Natural killer cell (primary cell): ENCODE measurements at regions not wholly inside any gene's neighbourhood (a gene's known extent, or its start where the extent isn't known, plus 50 kb on each side); places are given as distances from the start of the nearest gene placed in this dataset.

ENCODE experiments used
- ATAC-seq, 3 donors: fragments of 150-1000 bp in 2 of 3; fragments of 200-7000 bp in 1 of 3; cut with Tn5 transposase; 1 replicate in 1 of 3; 2 replicates in 2 of 3; pipeline ENCODE4 v1.10.0; 2021; ENCODE audit warnings: mild to moderate bottlenecking in 2 of 3, moderate library complexity in 2 of 3
- DNase-seq, 2 donors: peaks; one replicate each; pipeline versions ENCODE4 v3.0.0 to v3.0.0-alpha.2; 2013 to 2021; ENCODE audit warnings: mixed read lengths in 1 of 2
- H3K27ac ChIP-seq: one replicate; pipeline ENCODE4 v1.5.1; 2013; ENCODE audit warnings: mild to moderate bottlenecking, low read length
- H3K27me3 ChIP-seq: one replicate; pipeline ENCODE4 v1.6.1; 2013; ENCODE audit warnings: low read length; ENCODE audit not compliant: control insufficient read depth, insufficient read depth
- H3K36me3 ChIP-seq: one replicate; pipeline ENCODE4 v1.6.1; 2013; ENCODE audit warnings: low read length; ENCODE audit not compliant: control insufficient read depth, insufficient read depth
- H3K4me1 ChIP-seq: one replicate; pipeline ENCODE4 v1.6.1; 2013; ENCODE audit warnings: low read length; ENCODE audit not compliant: control insufficient read depth, insufficient read depth
- H3K4me3 ChIP-seq: one replicate; pipeline ENCODE4 v1.5.1; 2013; ENCODE audit warnings: low read length
- H3K9me3 ChIP-seq: one replicate; pipeline ENCODE4 v1.6.1; 2013; ENCODE audit warnings: low read length; ENCODE audit not compliant: control insufficient read depth, insufficient read depth
- H3K27ac Mint-ChIP-seq, 2 donors: one replicate each; pipeline ENCODE4 v1.8.0; 2022; ENCODE audit warnings: mild to moderate bottlenecking in 2 of 2, mixed read lengths in 2 of 2, moderate library complexity in 1 of 2
- H3K27me3 Mint-ChIP-seq, 2 donors: one replicate each; pipeline ENCODE4 v1.8.0; 2022; ENCODE audit warnings: low read depth in 2 of 2, mixed read lengths in 2 of 2
- H3K36me3 Mint-ChIP-seq: one replicate; pipeline ENCODE4 v1.8.0; 2022; ENCODE audit warnings: mixed read lengths
- H3K4me1 Mint-ChIP-seq, 2 donors: one replicate each; pipeline ENCODE4 v1.8.0; 2022; ENCODE audit warnings: mixed read lengths in 2 of 2
- H3K4me3 Mint-ChIP-seq: one replicate; pipeline ENCODE4 v1.8.0; 2022; ENCODE audit warnings: mild to moderate bottlenecking, moderate library complexity, mixed read lengths
- H3K9me3 Mint-ChIP-seq, 2 donors: one replicate each; pipeline ENCODE4 v1.8.0; 2022; ENCODE audit warnings: mixed read lengths in 2 of 2
- CTCF ChIP-seq: fragments of 200-600 bp; IDR thresholded peaks from one replicate; pipeline ENCODE4 v1.8.0; 2022; ENCODE audit warnings: antibody characterized with exemption
- WGBS: methylation state at CpG from one replicate; pipeline ENCODE4 v1.1.7; 2013; ENCODE audit warnings: missing lambda C conversion rate; ENCODE audit not compliant: insufficient coverage; 5-methylcytosine and 5-hydroxymethylcytosine counted together
- intact Hi-C: fragments of 100-400 bp; cut with micrococcal nuclease; formaldehyde crosslinking; loops from one replicate; pipeline ENCODE4 v1.14.2; 2022

GRCh38 chr20:48426630-48427029, 401.2 kb downstream of the PREX1 start:
- ATAC-seq, result no peak
- H3K4me3 ChIP-seq, result no peak overlapping the region
- peaks cover 3 to 7% of the 10 kb centered on the region in 2 donors for H3K9me3 Mint-ChIP-seq
- H3K4me1 ChIP-seq, result peaks cover under 1% of the 10 kb centered on the region
- H3K9me3 ChIP-seq, result peaks cover under 1% of the 10 kb centered on the region
- no peak for DNase-seq
- WGBS, result 50% methylated on average over 1 of the region's 1 CpG
- H3K36me3 Mint-ChIP-seq, result no peaks in the 10 kb centered on the region
- H3K27me3 Mint-ChIP-seq, result peaks cover 9 to 12% of the 10 kb centered on the region in 2 donors
- intact Hi-C loops, result no loop called here
- H3K27me3 ChIP-seq, result no peaks in the 10 kb centered on the region
- TF ChIP-seq CTCF, result no peak
- H3K4me3 Mint-ChIP-seq, result no peak overlapping the region
- H3K27ac ChIP-seq, result no peak overlapping the region
- peaks cover 9 to 10% of the 10 kb centered on the region in 2 donors for H3K4me1 Mint-ChIP-seq
- no peak overlapping the region for H3K27ac Mint-ChIP-seq
- H3K36me3 ChIP-seq, result no peaks in the 10 kb centered on the region

GRCh38 chr20:48425817-48426612, 401.8 kb downstream of the PREX1 start:
- Histone ChIP-seq H3K36me3 (no peaks in the 10 kb centered on the region), H3K4me1 (no peaks in the 10 kb centered on the region), H3K27me3 (no peaks in the 10 kb centered on the region), H3K27ac (no peak overlapping the region), H3K9me3 (no peaks in the 10 kb centered on the region), H3K4me3 (no peak overlapping the region)
- no peak for TF ChIP-seq CTCF
- 68% methylated on average over 8 of the region's 9 CpGs for WGBS
- no peak overlapping the region for H3K4me3 Mint-ChIP-seq
- no peak overlapping the region for H3K27ac Mint-ChIP-seq
- no peak for DNase-seq
- peaks cover 9 to 10% of the 10 kb centered on the region in 2 donors for H3K27me3 Mint-ChIP-seq
- no peaks in the 10 kb centered on the region for H3K36me3 Mint-ChIP-seq
- intact Hi-C loops, result no loop called here
- H3K9me3 Mint-ChIP-seq, result peaks cover 0 to 3% of the 10 kb centered on the region in 2 donors
- ATAC-seq, result no peak
- peaks cover 4% of the 10 kb centered on the region in 2 donors for H3K4me1 Mint-ChIP-seq

GRCh38 chr20:48425321-48425720, 402.5 kb downstream of the PREX1 start:
- Mint-ChIP-seq H3K9me3 (no peaks in the 10 kb centered on the region), H3K4me3 (no peak overlapping the region), H3K27ac (no peak overlapping the region), H3K4me1 (no peaks in the 10 kb centered on the region), H3K36me3 (no peaks in the 10 kb centered on the region), H3K27me3 (peaks cover 9 to 10% of the 10 kb centered on the region in 2 donors)
- no peak for DNase-seq
- intact Hi-C loops, result no loop called here
- Histone ChIP-seq H3K4me3 (no peak overlapping the region), H3K36me3 (no peaks in the 10 kb centered on the region), H3K27ac (no peak overlapping the region), H3K4me1 (no peaks in the 10 kb centered on the region), H3K9me3 (no peaks in the 10 kb centered on the region), H3K27me3 (no peaks in the 10 kb centered on the region)
- WGBS, result 65% methylated on average over 5 of the region's 5 CpGs
- ATAC-seq, result no peak
- TF ChIP-seq CTCF, result no peak
